GM12873 (cell line): ENCODE measurements at regions not wholly inside any gene's neighbourhood (a gene's known extent, or its start where the extent isn't known, plus 50 kb on each side); places are given as distances from the start of the nearest gene placed in this dataset.

Experiments used
- CTCF ChIP-seq: IDR thresholded peaks from 2 replicates; pipeline ENCODE4 v1.5.1; 2012; ENCODE audit warnings: low read depth, mild to moderate bottlenecking, moderate library complexity, low read length, control low read depth; ENCODE audit not compliant: insufficient read depth; ENCODE audit errors: missing control alignments

- no peak for TF ChIP-seq CTCF
Observed at GRCh38 chr15:59940928-59941327, 63.2 kb upstream of the FOXB1 start.

DNA sequence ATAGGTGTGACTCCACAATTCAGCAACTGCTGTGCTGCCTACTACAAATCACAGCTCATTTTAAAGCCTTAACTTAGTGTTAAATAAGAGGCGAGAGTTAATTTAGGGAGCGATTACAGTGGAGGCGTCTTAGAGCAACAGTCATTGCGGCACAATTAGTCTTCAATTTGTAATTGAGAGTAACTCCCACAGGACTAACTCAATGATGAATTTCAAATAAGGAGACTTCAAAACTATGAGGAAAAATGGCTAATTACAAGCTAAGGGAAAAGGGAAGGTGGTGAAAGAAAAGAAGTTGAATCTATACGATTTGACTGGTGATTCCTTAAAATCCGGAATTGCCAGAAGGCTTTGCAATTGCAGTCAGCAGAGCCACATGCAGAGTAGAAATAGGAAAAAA, 63.7 kb upstream of the FOXB1 start:
- TF ChIP-seq CTCF = no peak

DNA sequence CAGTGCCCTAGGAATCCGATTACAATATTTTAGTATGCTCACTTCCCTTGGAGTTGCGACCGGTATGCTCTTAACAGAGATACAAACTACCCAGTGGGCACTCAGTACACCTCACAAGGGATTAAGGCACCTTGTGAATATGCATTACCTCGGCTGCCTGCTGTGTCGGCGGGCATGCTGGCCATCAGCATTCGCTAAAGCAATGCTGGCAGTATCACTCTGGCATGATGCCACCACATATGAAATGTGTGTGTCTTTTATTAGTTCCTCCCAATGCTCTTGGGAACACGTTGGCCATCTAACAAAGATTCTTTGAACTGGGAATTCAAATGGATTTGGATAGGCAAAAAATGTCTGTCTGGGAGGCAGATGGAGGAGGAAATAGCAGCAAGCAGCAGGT, 67.4 kb upstream of the FOXB1 start:
- no peak for TF ChIP-seq CTCF

DNA sequence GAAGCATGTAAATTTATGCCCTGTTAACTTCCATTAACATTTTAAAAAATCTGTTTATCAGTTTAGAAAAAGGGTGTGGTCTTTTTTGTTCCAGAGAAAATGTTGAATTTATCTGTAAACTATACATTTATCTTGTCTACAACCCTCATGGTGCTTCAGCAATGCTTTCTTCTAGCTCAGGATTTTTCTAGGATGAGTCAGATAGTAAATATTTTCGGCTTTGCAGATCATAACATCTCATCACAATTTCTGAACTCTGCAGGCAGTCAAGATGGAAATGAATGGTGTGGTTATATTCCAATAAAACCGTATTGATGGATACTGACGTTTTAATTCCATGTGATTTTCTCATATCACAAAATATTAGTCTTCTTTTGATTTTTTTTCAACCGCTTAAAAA, 70.5 kb upstream of the FOXB1 start:
- no peak for TF ChIP-seq CTCF

- no peak for TF ChIP-seq CTCF
Observed at GRCh38 chr15:59931646-59932261, 72.4 kb upstream of the FOXB1 start.

- TF ChIP-seq CTCF = no peak
Observed at GRCh38 chr15:59924812-59925522, 79.1 kb upstream of the FOXB1 start.

DNA sequence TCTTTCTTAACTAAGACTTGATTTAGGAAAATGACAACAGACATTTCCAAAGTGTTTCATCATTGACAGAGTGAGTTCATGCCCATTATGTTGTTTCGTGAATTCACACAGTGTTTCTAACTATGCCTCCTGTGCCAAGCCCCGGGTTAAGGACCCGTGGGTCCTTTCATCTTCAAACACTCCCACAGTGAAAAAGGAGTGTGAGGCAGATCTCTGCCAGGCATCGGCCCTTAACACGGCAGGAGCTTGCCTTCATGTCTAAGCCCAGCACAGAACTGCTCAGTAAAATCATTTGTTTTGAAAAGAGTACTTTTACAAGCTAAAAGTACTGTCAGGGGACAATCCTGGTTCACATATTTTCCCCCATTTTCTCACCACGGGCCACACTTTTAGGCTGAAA, 80.0 kb upstream of the FOXB1 start:
- no peak for TF ChIP-seq CTCF
